SKM-1 (cell line): ENCODE measurements at regions not wholly inside any gene's neighbourhood (a gene's known extent, or its start where the extent isn't known, plus 50 kb on each side); places are given as distances from the start of the nearest gene placed in this dataset.
A peak's percentile ranks its signal among the peaks of the same experiment; 100 is the strongest.

Experiments used
- DNase-seq: peaks from one replicate; lab custom pipeline; 2025; ENCODE audit not compliant: unreplicated experiment; lab: John Stamatoyannopoulos, UW

- no peak for DNase-seq
These were observed 121.0 kb upstream of the TSPAN2 start for GRCh38 chr1:115210302-115210711.

DNA sequence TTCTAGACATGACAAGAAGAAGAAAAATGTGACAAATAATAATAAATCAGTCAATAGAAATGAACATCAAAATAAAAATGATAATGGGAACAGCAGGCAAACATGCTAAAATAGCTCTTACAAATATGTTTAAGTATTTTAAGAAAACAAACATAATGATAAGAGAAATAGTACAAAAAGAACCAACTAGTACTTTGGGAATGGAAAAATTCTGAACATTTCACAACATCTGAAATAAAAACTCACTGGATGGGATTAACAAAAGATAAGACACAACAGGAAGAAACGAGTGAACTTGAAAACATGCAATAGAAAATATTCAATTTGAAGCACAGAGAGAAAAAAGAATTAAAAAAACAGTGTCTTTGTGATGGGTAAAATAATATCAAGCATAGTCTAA is 115.2 kb upstream of the TSPAN2 start:
- no peak for DNase-seq

- no peak for DNase-seq
These were observed 114.0 kb upstream of the TSPAN2 start for GRCh38 chr1:115203287-115203686.

DNA sequence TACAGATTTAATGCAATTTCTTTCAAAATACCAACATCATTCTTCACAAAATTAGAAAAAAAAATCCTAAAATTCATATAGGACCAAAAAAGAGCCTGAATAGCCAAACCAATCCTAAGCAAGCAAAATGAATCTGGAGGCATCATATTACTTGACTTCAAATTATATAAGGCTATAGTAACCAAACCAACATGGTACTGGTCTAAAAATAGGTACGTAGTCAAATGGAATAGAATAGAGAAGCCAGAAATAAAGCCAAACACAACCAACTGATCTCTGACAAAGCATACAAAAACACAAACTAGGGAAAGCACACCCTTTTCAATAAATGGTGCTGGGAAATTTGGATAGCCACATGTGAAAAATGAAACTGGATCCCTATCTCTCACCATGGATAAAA is 112.3 kb upstream of the TSPAN2 start:
- no peak for DNase-seq

- DNase-seq = no peak
These were observed 110.3 kb upstream of the TSPAN2 start for GRCh38 chr1:115199416-115200132.

- no peak for DNase-seq
These were observed 109.6 kb upstream of the TSPAN2 start for GRCh38 chr1:115198938-115199337.

DNA sequence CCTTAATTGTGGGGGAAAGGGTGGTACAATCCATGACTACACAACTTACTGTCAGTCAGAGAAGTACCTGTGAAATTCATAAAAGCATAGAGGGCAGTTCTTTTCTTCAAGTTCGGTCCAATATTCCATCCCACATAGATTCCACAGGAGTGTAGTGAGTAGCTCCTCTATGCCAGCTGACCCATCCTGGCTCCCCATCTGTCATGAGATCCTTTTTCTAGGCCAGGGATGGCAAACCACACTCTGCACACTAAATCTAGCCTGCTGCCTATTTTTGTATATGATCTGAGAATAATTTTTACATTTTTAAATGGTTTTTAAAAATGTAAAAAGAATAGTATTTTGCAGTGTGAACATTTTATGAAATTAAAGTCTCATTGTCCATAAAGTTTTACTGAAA is 107.0 kb upstream of the TSPAN2 start:
- DNase-seq = no peak

- DNase-seq = no peak
These were observed 105.2 kb upstream of the TSPAN2 start for GRCh38 chr1:115194506-115194905.

- DNase-seq = no peak
These were observed 103.9 kb upstream of the TSPAN2 start for GRCh38 chr1:115193046-115193828.

DNA sequence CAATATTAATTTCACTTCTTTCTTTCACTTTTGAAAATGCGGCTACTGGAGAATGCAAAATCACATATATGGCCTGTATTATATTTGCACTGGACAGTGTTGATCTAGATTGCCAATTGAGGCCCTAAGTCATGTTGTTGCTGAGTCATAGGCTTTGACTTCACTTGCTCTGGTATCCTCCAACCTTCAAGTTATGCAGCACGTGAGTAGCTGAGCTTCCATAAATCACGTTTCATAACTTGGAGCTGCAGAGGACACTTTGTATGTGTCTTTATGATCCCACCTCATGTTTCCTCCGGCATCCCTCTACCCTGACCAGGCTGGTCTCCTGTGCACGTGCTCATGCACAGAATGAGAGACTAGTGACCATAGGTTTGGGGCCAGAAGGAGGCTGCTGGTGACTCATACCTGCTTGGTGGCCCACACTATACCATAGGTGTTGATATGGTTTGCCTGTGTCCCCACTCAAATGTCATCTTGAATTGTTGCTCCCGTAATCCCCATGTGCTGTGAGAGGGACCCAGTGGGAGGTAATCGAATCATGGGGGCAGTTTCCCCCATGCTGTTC is 103.0 kb upstream of the TSPAN2 start:
- DNase-seq = no peak

DNA sequence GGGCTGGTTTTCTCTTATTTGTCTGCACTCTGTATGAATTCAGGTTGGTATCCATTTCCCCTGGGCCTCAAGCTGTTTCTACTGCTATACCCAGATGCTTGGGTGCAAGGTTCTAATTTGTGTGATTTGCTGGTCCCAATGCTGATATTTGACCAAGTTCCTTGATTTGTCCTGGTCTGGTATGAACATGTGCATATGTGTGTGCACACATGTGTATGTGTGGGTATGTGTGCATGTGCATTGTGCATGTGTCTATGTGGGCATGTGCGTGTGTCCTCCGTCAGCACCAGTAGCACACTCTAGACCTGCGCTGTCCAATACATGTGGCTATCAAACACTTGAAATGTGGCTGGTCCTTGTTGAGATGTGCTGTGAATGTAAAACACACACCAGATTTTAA is 102.4 kb upstream of the TSPAN2 start:
- no peak for DNase-seq

DNA sequence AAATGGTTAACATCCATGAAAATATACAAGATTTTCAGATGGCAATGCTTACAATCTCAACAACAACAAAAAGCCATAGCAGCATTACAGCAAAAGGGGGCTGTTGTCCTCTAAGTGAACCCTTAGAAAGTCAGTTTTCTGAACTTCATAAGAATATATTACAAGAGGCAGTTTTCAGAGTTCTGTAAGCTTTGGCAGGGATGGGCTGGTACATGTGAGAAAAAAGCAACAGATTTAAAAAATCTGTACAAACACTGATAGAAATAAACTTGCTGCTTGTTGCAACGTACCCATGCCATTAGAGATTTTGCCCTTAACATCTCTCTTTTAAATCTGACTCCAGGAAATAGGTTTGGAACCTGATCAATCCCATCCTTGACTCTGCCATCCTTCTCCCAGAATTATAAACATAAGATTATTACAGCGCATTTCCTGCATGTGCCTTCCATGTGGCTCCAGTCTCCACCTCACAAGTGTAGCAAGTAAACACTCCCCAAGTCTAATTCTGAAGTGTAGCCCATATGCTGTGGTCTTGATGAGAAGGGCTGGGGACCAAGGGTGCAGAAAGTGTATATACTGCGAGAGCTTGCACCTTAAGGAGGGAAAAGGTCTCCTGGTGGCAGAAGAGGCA is 101.4 kb upstream of the TSPAN2 start:
- DNase-seq = no peak

GRCh38 chr1:115189814-115190539 is 100.7 kb upstream of the TSPAN2 start:
- DNase-seq = peak; percentile 8

GRCh38 chr1:115188680-115189395 is 99.5 kb upstream of the TSPAN2 start:
- DNase-seq = no peak

DNA sequence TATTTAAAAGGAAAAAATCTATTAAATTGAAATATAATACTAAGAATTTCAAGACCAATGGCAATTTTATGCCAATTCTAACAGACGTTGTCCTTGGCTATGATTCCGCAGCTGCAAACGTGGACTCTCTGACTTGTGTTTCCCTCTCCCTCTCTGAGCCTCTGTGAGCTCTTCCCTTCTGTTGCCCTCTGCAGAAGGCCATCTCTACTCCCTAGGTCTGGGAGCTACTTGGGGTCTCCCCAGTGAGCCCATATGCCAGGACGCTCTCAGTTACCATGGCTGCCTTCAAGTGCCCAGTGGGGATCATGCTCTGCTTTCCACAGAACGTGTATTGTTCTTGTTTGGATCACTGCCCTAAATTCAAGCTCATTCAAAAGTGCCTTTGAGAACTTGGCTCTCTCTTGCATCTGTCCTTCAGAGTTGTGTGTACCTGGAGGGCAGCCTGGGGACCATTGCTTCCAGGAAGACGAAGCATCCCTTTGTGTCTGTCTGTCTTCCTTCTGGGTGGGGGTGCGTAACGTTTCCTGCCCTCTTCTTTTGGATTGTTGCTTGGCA is 97.5 kb upstream of the TSPAN2 start:
- no peak for DNase-seq

- no peak for DNase-seq
These were observed 96.0 kb upstream of the TSPAN2 start for GRCh38 chr1:115185336-115185735.

DNA sequence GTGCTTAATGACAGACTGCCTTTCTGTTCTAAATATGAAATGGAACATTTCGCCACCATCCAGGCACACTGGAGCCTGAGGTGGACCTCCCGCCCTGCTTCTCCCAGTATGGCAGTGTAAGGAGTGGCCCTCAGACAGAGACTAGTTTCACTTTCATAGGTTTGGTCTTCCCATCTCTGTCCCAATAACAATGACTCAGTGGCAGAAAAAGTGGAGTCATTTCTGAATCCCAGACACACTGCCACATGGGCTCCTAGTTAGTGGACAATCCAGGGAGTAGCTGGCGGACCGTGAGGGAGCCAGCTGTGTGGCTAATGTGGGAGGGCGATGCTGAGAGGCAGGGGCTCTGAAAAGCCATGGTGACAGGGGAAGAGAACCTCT is 95.6 kb upstream of the TSPAN2 start:
- DNase-seq = no peak

DNA sequence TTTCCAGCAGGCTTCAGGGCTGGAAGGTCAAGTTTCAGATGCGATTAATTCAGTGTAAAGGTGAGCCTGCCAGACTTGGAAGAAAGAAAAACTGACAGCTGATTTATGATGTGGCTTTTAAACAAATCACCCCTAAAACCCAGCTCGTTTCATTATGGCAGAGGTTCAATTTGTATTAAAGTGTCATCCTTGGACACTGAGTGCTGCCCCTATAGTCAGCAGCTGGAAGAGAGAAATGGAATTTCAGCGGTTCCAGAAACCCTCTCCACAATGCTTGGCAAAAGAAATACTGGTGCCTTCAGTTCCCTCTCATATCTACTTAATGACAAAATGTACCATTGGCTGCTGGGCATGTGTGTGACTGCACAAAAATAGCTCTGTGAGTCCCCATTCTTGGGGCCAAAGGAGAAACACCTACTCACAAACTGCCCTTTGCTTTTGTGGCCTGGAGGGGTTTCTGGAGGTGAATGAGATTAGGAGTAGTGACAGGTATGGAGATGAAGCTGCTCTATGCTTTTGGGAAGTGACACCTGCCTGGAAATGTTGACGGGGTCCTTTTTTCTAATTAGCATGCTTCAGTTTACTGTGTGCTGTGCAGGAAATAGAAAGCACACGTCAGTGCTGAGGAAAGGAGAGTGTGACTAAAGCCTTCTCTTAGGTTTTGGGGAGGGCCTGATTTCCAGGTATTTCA is 95.1 kb upstream of the TSPAN2 start:
- DNase-seq = no peak

DNA sequence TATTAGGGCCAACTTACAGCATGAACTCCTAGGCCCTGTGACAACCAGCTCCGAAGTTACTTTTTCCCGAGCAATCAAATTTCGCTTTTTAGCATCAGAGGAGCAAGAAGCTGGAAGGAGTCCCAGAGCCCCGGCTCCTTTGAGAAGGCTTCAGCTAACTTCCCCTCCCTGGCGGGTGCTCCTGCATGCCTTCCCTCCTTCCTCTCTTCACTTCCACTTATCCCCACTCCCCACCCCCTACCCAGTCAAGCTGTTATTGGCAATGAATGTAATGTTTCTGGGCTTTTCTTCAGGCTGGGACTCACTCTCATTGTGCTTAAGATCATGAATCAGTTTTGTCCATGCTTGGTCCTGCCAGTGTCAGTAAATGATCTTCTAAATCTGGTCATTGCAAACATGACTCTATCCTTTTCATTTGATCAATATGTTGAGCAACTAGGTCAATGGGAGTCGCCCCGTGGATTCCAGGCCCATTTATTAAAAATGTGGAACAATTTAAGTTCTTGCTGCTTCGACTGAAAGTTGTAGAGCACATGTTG is 94.5 kb upstream of the TSPAN2 start:
- no peak for DNase-seq
